Activated CD8-positive, alpha-beta memory T cell treated with anti-CD3 and anti-CD28 coated beads for 36 hours (primary cell): ENCODE measurements at regions not wholly inside any gene's neighbourhood (a gene's known extent, or its start where the extent isn't known, plus 50 kb on each side); places are given as distances from the start of the nearest gene placed in this dataset.

Experiments
- CTCF ChIA-PET: fragments of 350-600 bp; sonication (Branson Sonifier 250); formaldehyde crosslinking; loops from one replicate; lab custom pipeline; 2021; ENCODE audit warnings: antibody characterized with exemption; lab: Charles Lee
- POLR2A ChIA-PET: fragments of 350-600 bp; sonication (Branson Sonifier 250); formaldehyde crosslinking; loops from one replicate; lab custom pipeline; 2021; ENCODE audit warnings: antibody characterized with exemption; lab: Charles Lee

GRCh38 chr10:36717118-36717517 is 408.3 kb upstream of the ANKRD30A start:
- POLR2A ChIA-PET = no interaction called here
- CTCF ChIA-PET = no interaction called here

- ChIA-PET CTCF (no interaction called here), POLR2A (no interaction called here)
These were observed 409.1 kb upstream of the ANKRD30A start for GRCh38 chr10:36716291-36716690.

- ChIA-PET POLR2A (interaction anchor here (0.6 kb wide), 1 partner anchor 59 kb away, joined by 10 read pairs; no protein-coding TSS in a partner anchor), CTCF (no interaction called here)
These were observed 412.7 kb upstream of the ANKRD30A start for GRCh38 chr10:36712695-36713094.

- CTCF ChIA-PET = no interaction called here
- POLR2A ChIA-PET = no interaction called here
These were observed 414.0 kb upstream of the ANKRD30A start for GRCh38 chr10:36711361-36711760.

- ChIA-PET POLR2A (no interaction called here), CTCF (no interaction called here)
These were observed 421.3 kb upstream of the ANKRD30A start for GRCh38 chr10:36704124-36704523.

DNA sequence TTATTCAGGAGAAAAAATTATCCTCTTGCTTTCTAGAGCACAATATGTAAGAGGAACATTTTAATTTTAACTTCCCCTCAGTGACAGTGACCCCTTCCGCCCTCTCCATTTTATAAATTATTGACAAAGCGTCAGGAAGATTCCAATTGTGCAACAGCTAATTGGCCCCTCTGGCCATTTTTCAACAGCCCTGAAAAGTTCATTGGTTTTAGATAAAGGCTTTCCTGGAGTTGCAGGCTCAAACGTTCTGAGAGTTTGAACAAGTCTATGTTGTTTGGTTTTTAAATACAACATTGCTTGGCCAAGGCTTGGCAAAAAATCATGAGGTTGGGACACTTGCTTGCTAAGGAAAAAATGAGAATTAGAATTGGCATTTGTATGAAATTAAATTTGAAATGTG is 422.2 kb upstream of the ANKRD30A start:
- CTCF ChIA-PET = no interaction called here

DNA sequence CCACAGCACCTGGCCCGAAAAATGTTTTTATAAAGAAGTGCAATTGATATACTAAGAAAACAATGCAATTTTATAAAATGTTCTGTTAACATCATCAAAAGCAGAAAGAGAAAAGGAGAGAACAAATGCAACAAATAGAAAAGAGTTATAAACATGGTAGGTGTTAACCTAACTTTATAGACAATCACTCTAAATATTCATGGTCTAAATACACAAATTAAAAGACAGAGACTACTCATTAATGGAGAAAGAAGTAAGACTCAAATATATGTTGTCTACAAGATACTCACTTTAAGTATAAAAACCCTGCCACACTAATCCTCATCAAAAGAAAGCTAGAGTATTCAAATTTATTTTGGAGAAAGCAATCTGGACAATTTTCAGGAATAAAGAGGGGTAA is 425.3 kb upstream of the ANKRD30A start:
- CTCF ChIA-PET = no interaction called here
- POLR2A ChIA-PET = no interaction called here

More for the DNA sequence above, 422.2 kb upstream of the ANKRD30A start:
- POLR2A ChIA-PET = no interaction called here

DNA sequence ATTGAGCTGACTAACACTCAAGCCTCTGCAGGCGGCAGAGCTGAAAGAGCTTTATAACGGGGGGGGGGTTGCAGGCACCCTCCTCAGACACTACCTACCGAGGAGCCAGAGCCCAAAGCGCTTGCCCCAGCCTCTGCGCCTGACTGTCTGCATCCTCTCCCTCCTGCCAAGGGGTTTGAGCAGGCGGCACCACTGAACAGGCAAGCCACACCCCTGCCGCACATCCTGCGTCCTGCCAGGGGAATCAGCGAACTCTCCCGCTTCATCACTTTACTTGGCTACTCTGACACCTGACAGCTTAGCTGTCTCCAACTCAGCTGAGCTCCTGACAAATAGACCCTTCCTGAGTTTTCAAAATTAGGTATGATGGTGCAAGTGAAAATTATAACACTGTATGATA is 432.6 kb upstream of the ANKRD30A start:
- ChIA-PET CTCF (no interaction called here), POLR2A (no interaction called here)

DNA sequence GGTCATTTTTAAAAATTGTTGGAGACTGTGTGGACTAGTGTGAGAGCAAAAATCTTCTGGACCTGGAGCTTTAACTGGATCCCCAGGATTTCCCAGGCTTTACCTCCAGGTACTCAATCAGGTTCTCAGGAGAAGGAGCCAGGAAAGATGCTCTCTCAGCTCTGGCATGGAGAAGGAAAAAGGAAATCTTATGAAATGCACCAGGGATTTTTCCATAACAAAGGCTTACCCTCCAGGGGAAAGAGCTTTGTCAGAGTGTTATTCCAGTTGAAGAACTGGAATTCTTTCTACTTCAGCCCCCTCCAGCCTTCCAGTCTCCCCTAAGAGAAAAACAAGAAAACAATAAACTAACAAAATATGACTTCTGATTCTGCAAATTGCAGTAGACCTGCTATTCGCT is 436.7 kb upstream of the ANKRD30A start:
- ChIA-PET POLR2A (no interaction called here), CTCF (no interaction called here)

DNA sequence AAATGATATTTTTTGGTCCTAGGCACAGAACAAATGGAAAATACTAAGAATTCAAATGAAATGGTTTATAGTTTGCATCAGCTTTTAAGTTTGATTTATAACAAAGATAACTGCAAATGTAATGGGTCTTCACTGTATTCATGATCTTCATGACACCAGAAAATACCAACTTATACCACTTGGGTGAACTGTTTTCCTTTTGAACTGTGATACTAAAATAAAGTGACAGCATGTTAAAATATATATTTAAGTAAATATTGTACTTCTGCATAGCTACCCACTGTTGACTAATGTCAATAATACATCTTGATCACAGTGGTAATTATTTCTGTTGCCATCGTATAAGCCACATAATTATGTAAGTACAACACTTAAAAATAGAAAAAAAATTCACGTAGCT is 442.0 kb upstream of the ANKRD30A start:
- CTCF ChIA-PET = no interaction called here
- POLR2A ChIA-PET = no interaction called here

- CTCF ChIA-PET = interaction anchor here (1.0 kb wide), 1 partner anchor 10 kb away, joined by 3 read pairs; no protein-coding TSS in a partner anchor
- POLR2A ChIA-PET = no interaction called here
These were observed 443.4 kb upstream of the ANKRD30A start for GRCh38 chr10:36681751-36682632.

DNA sequence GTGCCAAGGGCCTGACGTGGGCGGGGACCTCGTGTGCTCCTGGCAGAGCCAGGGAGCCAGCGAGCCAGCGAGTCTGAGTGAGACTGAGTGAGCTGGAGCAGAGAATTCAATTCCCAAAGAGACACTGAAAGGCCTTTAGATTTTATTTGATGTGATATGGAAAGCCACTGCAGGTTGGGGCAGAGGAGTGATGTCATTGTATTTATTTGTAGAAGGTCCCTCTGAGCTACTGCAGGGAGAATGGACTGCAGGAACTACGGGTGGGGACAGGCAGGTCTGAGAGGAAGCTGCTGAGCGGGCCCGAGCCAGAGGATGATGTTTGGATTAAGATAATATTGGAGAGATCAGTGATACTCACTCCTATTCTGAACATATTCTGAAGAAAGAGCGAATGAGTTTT is 445.8 kb upstream of the ANKRD30A start:
- ChIA-PET CTCF (no interaction called here), POLR2A (no interaction called here)

DNA sequence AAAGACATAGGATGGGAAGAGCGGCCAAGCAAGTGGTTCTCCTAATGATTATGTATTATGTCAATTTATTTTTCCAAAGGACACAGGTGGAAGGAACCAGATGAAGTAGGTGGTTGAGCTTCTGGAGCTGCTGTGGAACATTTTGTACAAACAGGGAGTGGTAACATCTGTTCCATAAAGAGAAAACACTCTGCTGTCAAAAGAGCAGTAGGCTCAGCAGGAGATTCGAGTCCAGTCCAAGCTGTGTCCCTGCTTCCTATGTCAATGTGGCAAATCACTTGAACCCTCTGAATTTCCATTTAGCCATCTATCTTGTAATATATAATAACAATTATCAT is 448.0 kb upstream of the ANKRD30A start:
- ChIA-PET CTCF (no interaction called here), POLR2A (no interaction called here)

- ChIA-PET CTCF (no interaction called here), POLR2A (no interaction called here)
These were observed 448.5 kb upstream of the ANKRD30A start for GRCh38 chr10:36676756-36677430.

- CTCF ChIA-PET = no interaction called here
- POLR2A ChIA-PET = no interaction called here
These were observed 449.1 kb upstream of the ANKRD30A start for GRCh38 chr10:36676321-36676720.

- ChIA-PET CTCF (no interaction called here), POLR2A (no interaction called here)
These were observed 449.9 kb upstream of the ANKRD30A start for GRCh38 chr10:36675458-36675880.

DNA sequence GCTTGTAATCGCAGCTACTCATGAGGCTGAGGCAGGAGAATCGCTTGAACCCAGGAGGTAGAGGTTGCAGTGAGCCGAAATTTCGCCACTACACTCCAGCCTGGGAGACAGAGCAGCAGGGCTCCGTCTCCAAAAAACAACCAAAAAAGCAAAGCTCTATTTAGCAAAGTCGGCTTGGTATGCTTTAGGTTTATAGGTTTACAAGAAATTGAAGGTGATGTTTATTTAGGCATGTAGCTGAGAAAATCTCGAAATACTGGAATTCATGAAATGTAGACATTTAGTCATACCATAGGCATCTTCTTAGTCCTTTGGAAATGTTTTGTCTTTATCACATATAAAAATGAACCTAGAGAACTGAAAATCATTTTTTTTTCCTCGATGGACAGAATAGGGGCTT is 453.8 kb upstream of the ANKRD30A start:
- ChIA-PET POLR2A (no interaction called here), CTCF (no interaction called here)

DNA sequence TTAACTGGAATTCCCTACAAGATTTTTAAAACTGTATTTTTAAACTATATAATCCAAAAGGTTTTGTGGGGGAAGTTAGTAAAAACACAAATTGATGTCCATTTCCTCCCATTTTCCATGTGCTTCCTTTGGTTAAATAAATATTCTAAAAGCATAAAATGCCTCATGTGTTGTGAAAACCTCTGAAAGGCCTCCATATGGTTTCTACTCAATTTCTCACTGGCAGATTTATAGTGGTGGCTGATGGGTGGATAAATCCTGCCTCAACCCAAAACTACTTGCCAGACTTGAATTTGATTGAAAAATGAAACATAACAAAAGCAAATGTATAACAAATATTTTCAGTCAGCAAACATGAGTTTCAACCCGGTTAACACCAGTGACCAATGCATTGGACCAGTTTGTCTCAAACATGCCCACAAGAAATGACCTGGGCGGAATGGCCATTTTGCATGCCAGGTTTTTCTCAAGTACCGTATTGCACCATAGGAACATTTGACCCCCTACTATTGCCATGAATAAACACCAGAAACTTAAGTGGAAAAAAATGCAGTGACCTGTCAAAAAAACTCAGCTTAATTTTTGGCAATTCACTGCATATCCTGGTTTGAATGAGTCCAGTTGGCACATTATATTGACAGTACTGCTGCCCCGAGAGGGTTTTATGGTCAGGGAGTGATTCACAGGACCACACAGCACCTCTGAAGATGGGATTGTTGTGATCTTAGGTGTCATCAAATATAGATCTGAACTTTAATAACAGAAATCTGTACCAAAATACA is 454.6 kb upstream of the ANKRD30A start:
- CTCF ChIA-PET = no interaction called here
- POLR2A ChIA-PET = no interaction called here

- CTCF ChIA-PET = no interaction called here
- POLR2A ChIA-PET = no interaction called here
These were observed 455.6 kb upstream of the ANKRD30A start for GRCh38 chr10:36669615-36670352.

GRCh38 chr10:36666451-36666850 is 458.9 kb upstream of the ANKRD30A start:
- ChIA-PET POLR2A (no interaction called here), CTCF (no interaction called here)
